NCI-H2107 treated with DMSO at 0.1 percent for 48 hours (cell line): ENCODE measurements at regions not wholly inside any gene's neighbourhood (a gene's known extent, or its start where the extent isn't known, plus 50 kb on each side); places are given as distances from the start of the nearest gene placed in this dataset.

Experiments
- DNase-seq: peaks from one replicate; lab custom pipeline; 2025; ENCODE audit not compliant: unreplicated experiment; lab: John Stamatoyannopoulos, UW

GRCh38 chr9:108618906-108619550 is 236.8 kb downstream of the ACTL7B start:
- no peak for DNase-seq

GRCh38 chr9:108617676-108618075 is 238.1 kb downstream of the ACTL7B start:
- no peak for DNase-seq

GRCh38 chr9:108615152-108615551 is 240.6 kb downstream of the ACTL7B start:
- no peak for DNase-seq

GRCh38 chr9:108612513-108612912 is 243.3 kb downstream of the ACTL7B start:
- DNase-seq = no peak

- DNase-seq = no peak
Measured at GRCh38 chr9:108609897-108610253, 245.9 kb downstream of the ACTL7B start.

DNA sequence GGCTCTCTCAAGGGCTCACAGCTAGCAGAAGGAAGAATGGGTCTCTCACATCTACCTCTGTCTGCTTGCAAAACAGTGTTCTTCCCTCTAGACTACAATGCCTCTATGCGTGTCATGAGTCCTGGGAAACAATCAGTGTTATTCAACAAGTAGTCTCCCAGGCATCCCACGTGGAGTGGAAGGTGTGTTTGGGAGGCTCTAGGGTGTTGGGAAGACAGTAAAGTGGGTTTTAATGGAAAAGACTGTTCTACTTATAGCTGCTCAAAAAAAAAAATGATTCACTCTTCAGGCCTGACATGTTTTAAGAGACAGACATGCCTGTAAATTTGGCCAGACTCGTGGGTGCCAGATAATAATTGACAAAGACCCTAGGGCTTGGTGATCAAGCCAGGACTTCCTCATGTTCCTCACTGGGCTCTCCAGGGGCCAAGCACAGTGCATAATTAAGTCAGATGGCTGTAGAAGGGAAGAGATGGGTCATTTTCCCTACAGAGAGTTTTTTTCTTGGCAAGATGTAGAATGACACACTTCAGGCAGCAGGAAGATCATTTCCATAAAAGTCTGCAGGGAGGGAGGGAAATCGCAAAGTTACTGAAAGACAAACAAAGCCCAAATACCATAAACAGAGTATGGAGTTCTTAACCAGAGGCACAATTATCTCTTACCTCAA is 246.4 kb downstream of the ACTL7B start:
- no peak for DNase-seq

DNA sequence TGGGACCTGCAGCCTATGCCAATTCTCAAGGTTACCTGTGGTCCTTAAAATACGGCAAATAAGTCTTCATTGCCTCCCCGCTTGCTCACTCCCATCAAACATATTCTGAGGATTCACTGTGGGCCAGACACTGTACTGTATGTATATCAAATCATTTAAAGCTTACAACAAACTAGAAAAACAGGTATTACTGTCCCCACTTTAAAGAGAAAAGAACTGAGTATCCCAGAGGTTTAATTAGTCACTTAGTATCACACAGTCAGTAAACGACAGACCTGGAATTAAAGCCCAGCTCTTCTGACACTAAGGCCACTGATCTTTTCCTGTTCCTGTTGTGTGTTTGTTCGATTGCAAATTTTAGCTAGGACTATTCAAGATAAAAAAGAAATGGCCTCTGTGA is 248.2 kb downstream of the ACTL7B start:
- DNase-seq = no peak

DNA sequence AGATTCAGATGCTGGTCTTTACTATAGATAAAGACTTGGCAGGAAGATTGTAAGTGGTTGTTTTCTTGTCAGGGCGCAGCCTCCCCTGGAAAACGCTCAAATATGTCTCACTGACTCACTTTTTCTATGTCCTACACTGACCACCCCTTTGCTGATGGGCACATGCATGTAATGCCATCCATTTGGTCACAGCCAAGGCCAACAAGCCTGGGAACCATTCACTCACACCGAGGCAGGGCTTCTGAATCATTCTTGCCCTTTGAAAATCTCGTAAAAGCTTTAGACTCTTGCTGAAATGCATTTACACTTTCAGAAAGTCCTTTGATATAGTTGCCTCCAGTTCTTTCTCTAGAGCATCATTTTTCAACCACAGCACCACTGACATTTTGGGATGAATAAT is 249.4 kb downstream of the ACTL7B start:
- no peak for DNase-seq

DNA sequence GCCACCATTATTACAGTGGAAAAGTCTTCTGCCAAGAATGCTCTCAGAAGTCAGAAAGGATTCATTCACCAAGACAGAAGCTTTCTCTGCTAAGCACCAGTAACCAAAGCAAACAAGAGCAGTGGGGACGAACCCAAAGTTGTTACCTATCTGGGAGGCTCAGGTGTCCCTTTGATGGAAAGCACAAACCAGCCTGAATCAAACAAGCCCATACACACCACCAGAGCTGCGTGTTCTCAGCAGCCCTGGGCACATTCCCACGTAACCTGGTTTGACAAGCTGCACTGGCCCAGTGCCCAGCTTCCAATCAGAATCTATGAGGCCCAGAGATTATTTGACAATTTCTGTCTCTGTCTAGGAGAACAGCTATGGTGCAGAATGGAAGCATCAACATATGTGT is 252.6 kb downstream of the ACTL7B start:
- no peak for DNase-seq

DNA sequence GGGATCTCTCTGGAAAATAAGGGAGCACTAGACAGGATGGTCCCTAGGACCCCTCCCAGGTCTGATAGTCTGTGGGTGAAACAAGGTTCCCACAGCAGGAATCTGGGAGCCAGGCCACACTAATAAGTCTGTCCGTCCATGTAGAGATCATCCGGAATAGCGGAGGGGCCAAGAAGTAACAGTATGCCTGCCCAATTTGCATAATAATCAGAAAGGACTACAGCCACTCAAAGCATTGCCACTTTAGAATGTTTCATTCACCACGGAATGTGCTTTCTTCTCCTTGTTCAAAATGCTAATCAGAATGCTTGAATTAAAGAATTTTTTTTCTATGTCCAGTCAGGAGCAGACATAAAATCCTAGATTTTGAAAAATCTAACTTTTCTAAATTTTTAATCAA is 254.9 kb downstream of the ACTL7B start:
- no peak for DNase-seq

DNA sequence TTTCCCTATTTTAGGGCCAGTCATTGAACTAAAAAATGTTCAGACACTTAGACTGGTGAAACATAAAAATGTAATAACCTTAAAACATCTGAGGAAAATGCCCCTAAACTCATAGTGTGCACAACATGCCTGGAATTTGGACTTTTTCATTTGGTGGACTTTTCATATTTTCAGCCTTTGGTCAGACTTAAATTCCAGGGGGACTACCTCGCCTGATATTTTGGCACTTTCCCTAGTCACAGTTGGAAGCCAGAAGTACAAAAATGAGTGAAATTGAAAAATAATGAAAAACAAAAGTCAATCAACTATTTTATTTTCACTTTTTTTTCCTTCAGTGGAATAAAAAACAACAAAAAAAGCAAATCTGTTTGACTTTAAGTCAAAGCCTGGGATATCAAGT is 256.2 kb downstream of the ACTL7B start:
- DNase-seq = no peak

GRCh38 chr9:108591121-108591520 is 264.7 kb downstream of the ACTL7B start:
- DNase-seq = no peak

DNA sequence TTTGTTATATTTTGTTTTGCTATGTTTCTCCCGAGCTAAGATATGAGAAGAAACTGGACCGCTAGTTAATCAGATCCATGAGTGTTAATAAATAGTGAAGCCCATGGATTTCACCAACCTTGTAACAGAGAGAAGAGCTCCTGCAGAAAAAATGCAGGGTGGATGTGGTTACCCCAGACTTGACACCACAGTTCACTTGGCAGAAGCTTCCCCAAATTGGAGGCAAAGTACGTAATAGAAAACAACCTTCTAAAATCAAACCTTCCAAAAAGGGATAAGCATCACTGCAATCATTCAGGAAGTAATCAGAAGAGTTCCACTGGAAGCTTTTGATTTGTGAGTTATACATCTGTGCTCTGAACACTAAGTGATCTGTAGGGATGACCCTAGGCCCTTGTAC is 267.5 kb downstream of the ACTL7B start:
- no peak for DNase-seq

GRCh38 chr9:108586471-108587139 is 269.2 kb downstream of the ACTL7B start:
- DNase-seq = no peak

DNA sequence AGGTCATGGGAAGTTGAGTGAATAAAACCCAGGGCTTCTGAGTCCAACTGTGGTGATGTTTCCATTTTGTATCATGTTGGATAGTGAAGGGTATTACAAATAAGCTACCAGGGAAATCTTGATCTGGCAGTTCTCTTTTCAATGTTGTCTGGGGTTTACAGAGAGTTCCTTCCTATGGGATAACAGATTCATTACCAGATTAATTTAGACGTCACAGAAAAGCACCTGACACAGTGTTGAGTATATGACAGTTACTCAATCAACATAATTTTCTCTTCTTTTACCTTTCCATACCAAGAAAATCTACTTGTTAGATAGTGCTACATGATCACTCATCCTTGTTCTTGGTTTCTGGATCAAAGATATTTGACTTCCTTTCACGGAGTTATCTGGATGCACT is 270.9 kb downstream of the ACTL7B start:
- DNase-seq = no peak

DNA sequence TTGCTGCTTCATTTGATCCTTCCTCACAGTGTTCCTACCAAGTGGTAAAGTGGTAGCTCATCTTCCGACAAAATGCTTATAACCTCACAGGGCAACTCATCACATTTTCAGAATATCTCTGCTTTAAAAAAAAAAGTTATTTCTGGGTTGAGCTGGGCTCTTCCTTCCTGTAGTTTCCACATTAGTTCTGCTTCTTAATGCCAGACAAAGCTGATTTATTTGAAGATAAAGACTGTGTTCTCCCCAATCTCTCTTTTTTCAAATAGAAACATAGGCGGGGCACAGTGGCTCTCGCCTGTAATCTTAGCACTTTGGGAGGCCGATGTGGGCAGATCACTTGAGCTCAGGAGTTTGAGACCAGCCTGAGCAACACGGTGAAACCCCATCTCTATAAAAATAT is 273.1 kb downstream of the ACTL7B start:
- DNase-seq = no peak

DNA sequence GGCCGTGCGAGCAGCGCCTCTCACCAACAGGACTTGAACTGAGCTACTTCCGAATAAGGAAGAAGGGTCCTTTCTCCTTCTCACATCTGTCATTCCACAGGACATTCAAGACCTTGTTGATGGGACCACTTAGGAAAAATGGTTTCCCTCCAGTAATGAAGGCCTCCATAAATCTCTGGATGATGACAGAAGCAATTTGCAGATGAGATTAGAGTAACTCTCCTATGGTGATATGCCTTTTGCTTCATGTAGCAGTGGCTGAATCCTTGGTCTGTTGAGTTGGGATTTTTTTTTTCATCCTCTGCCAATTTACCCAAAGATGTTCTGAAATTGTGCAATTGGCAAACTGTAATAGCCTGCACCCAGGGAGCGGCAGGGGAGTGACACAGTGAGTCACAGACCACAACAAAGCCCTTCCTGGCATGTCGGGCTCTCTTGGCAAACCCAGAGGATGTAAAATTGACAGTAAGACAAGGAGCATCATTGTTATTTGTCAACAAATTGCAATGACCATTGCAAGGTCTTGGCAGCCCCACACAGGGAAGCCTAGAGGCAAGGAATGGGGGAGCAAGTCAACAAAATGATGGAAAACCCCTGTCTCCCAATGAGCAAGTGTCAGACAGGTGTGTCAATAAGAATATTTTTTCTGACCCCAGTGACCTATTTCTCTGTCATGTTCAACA is 275.9 kb downstream of the ACTL7B start:
- no peak for DNase-seq

DNA sequence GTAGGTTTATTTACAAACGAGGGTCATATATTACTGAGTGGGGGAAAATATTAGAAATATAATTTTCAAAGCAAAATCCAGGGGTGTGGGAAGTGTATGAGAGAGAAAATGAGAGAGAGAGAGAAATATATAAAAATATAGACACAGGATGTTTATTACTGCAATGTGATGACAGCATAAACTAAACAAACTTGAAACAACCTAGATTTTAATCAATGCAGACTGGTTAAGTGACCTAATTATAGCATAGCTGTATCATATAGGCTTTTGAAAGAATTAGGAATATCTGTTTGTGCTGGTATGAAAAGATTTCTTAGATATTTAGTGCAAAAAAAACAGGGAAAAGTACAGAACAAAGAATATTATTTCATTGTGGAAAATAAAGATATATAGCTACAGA is 280.5 kb downstream of the ACTL7B start:
- DNase-seq = no peak

- DNase-seq = no peak
Measured at GRCh38 chr9:108569624-108570023, 286.2 kb downstream of the ACTL7B start.

GRCh38 chr9:108568093-108568492 is 287.7 kb downstream of the ACTL7B start:
- DNase-seq = no peak

DNA sequence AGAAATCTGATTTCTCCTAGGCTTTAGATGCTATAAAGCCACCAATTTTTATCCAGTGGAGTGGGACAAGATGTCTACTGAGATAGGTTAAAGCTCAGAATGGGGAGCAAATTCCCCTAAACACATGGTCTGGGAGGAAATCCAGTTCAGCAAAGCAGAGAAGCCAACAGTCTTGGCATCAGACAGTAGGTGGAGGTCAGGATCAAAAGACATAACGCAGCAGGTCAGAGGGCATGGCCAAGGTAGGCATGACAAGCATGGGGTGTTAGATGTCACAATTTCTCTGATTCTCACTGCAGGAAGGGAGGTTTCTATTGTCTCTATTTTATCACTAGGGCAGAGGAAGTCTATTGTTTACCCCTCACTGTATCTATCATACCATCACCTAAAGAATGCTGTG is 288.2 kb downstream of the ACTL7B start:
- DNase-seq = no peak
